GM10248 (cell line): ENCODE measurements at regions not wholly inside any gene's neighbourhood (a gene's known extent, or its start where the extent isn't known, plus 50 kb on each side); places are given as distances from the start of the nearest gene placed in this dataset.

ENCODE experiments used
- CTCF ChIA-PET: fragments of 300-600 bp; sonication (Branson Sonifier 250); formaldehyde crosslinking; extraction: SDS; loops from one replicate; lab custom pipeline; 2021; ENCODE audit warnings: antibody characterized with exemption; lab: Yijun Ruan, JAX
- POLR2A ChIA-PET: fragments of 350-650 bp; sonication (Branson Sonifier 250); formaldehyde crosslinking; extraction: SDS; loops from one replicate; lab custom pipeline; 2020; ENCODE audit warnings: antibody characterized with exemption; lab: Yijun Ruan, JAX
- DNase-seq: peaks from one replicate; pipeline ENCODE4 v3.0.0; 2012; ENCODE audit errors: extremely low spot score
- CTCF ChIP-seq: IDR thresholded peaks from 2 replicates; pipeline ENCODE4 v1.5.1; 2012; ENCODE audit warnings: mild to moderate bottlenecking, low read depth; ENCODE audit errors: extremely low read depth, missing control alignments, control extremely low read depth

GRCh38 chrX:6472652-6473342 is 62.1 kb downstream of the VCX3A start:
- TF ChIP-seq CTCF, result no peak
- ChIA-PET CTCF (no interaction called here), POLR2A (no interaction called here)
- no peak for DNase-seq

- TF ChIP-seq CTCF, result no peak
- POLR2A ChIA-PET, result no interaction called here
These were observed 66.2 kb downstream of the VCX3A start for GRCh38 chrX:6468706-6469105.

GRCh38 chrX:6465756-6466155 is 69.2 kb downstream of the VCX3A start:
- no peak for TF ChIP-seq CTCF
- DNase-seq, result no peak
- POLR2A ChIA-PET, result no interaction called here
- CTCF ChIA-PET, result no interaction called here

More at GRCh38 chrX:6468706-6469105, 66.2 kb downstream of the VCX3A start:
- CTCF ChIA-PET, result no interaction called here
- no peak for DNase-seq

GRCh38 chrX:6464726-6465125 is 70.2 kb downstream of the VCX3A start:
- no peak for TF ChIP-seq CTCF
- ChIA-PET POLR2A (no interaction called here), CTCF (no interaction called here)
- DNase-seq, result no peak

GRCh38 chrX:6460893-6461490 is 73.9 kb downstream of the VCX3A start:
- CTCF ChIA-PET, result no interaction called here
- POLR2A ChIA-PET, result no interaction called here
- no peak for DNase-seq
- TF ChIP-seq CTCF, result no peak

- TF ChIP-seq CTCF, result no peak
- CTCF ChIA-PET, result no interaction called here
- no peak for DNase-seq
- POLR2A ChIA-PET, result no interaction called here
These were observed 78.7 kb downstream of the VCX3A start for GRCh38 chrX:6456196-6456595.
